CD14-positive monocyte (primary cell): ENCODE measurements at regions not wholly inside any gene's neighbourhood (a gene's known extent, or its start where the extent isn't known, plus 50 kb on each side); places are given as distances from the start of the nearest gene placed in this dataset.
"Not testable (repeated sequence)": the region's sequence is repeated elsewhere in the genome, so short reads cannot be mapped to it uniquely, and the experiment has no call there.

Experiments
- DNase-seq, 3 donors: peaks; one replicate each; pipeline ENCODE4 v3.0.0-alpha.2; 2011 to 2022
- H2AFZ ChIP-seq: 2 replicates; pipeline ENCODE4 v1.6.0; 2012; ENCODE audit warnings: mild to moderate bottlenecking, low read depth, low read length, inconsistent platforms; ENCODE audit not compliant: insufficient read depth, poor library complexity, severe bottlenecking
- H3K27ac ChIP-seq, 2 donors: 1 replicate in 1 of 2; 2 replicates in 1 of 2; pipeline ENCODE4 v1.5.1; 2012 to 2013; ENCODE audit warnings: low read length in 2 of 2, control low read depth in 1 of 2, inconsistent platforms in 1 of 2, low read depth in 1 of 2, mild to moderate bottlenecking in 1 of 2
- H3K27me3 ChIP-seq, 2 donors: one replicate each; pipeline versions ENCODE4 v1.6.0 to v1.6.1; 2011 to 2013; ENCODE audit warnings: low read length in 2 of 2; ENCODE audit not compliant: control insufficient read depth in 2 of 2, insufficient read depth in 2 of 2
- H3K36me3 ChIP-seq, 2 donors: replicated peaks in 1 of 2; 1 replicate in 1 of 2; 2 replicates in 1 of 2; pipeline versions ENCODE4 v1.5.1 to v1.6.1; 2012 to 2013; ENCODE audit warnings: low read length in 2 of 2, control low read depth in 1 of 2, inconsistent platforms in 1 of 2, mild to moderate bottlenecking in 1 of 2; ENCODE audit not compliant: insufficient read depth in 2 of 2, control insufficient read depth in 1 of 2
- H3K4me1 ChIP-seq, 2 donors: 1 replicate in 1 of 2; 2 replicates in 1 of 2; pipeline versions ENCODE4 v1.5.1 to v1.6.1; 2012 to 2013; ENCODE audit warnings: low read length in 2 of 2, control low read depth in 1 of 2, inconsistent platforms in 1 of 2, mild to moderate bottlenecking in 1 of 2, moderate library complexity in 1 of 2; ENCODE audit not compliant: insufficient read depth in 2 of 2, control insufficient read depth in 1 of 2
- H3K4me2 ChIP-seq: replicated peaks from 2 replicates; pipeline ENCODE3; 2012; ENCODE audit warnings: low read length, moderate library complexity, mild to moderate bottlenecking; ENCODE audit not compliant: poor library complexity, severe bottlenecking; ENCODE audit errors: extremely low read depth
- H3K4me3 ChIP-seq, 3 experiments: fragments of 200-600 bp in 1 of 3; sonication (generic) in 1 of 3; replicated peaks in 1 of 3; 1 replicate in 2 of 3; 2 replicates in 1 of 3; pipeline ENCODE4 v1.5.1; 2011 to 2013; ENCODE audit warnings: low read length in 3 of 3, mild to moderate bottlenecking in 3 of 3, control low read depth in 2 of 3, low read depth in 2 of 3, inconsistent platforms in 1 of 3, moderate library complexity in 1 of 3
- H3K79me2 ChIP-seq: 2 replicates; pipeline ENCODE4 v1.6.0; 2012; ENCODE audit warnings: mild to moderate bottlenecking, control low read depth, inconsistent platforms, low read length, moderate library complexity; ENCODE audit not compliant: insufficient read depth
- H3K9ac ChIP-seq: 2 replicates; pipeline ENCODE4 v1.6.0; 2017; ENCODE audit warnings: low read length, mild to moderate bottlenecking; ENCODE audit not compliant: insufficient read depth, poor library complexity, severe bottlenecking
- H3K9me3 ChIP-seq, 2 donors: replicated peaks in 1 of 2; 1 replicate in 1 of 2; 2 replicates in 1 of 2; pipeline versions ENCODE4 v1.5.1 to v1.6.1; 2012 to 2013; ENCODE audit warnings: low read length in 2 of 2, control low read depth in 1 of 2; ENCODE audit not compliant: control insufficient read depth in 1 of 2, insufficient read depth in 1 of 2
- H4K20me1 ChIP-seq: 2 replicates; pipeline ENCODE4 v1.6.0; 2012; ENCODE audit warnings: mild to moderate bottlenecking, low read length, control low read depth, moderate library complexity; ENCODE audit not compliant: insufficient read depth
- H3K27ac Mint-ChIP-seq, 7 donors: one replicate each; pipeline ENCODE4 v1.8.0; 2020; ENCODE audit warnings: mild to moderate bottlenecking in 7 of 7, mixed read lengths in 7 of 7, moderate library complexity in 6 of 7, inconsistent platforms in 2 of 7
- H3K27me3 Mint-ChIP-seq, 3 donors: one replicate each; pipeline ENCODE4 v1.8.0; 2021 to 2022; ENCODE audit warnings: low read depth in 3 of 3, mild to moderate bottlenecking in 3 of 3, mixed read lengths in 3 of 3, moderate library complexity in 3 of 3, inconsistent platforms in 1 of 3
- H3K36me3 Mint-ChIP-seq, 2 donors: one replicate each; pipeline ENCODE4 v1.8.0; 2020; ENCODE audit warnings: mixed read lengths in 2 of 2, inconsistent platforms in 1 of 2, mild to moderate bottlenecking in 1 of 2
- H3K4me1 Mint-ChIP-seq: one replicate; pipeline ENCODE4 v1.8.0; 2020; ENCODE audit warnings: mild to moderate bottlenecking, mixed read lengths
- H3K4me3 Mint-ChIP-seq, 2 donors: one replicate each; pipeline ENCODE4 v1.8.0; 2020; ENCODE audit warnings: mild to moderate bottlenecking in 2 of 2, mixed read lengths in 2 of 2, moderate library complexity in 1 of 2
- H3K9me3 Mint-ChIP-seq, 7 donors: one replicate each; pipeline ENCODE4 v1.8.0; 2020 to 2022; ENCODE audit warnings: mixed read lengths in 7 of 7, mild to moderate bottlenecking in 6 of 7, moderate library complexity in 6 of 7, inconsistent platforms in 2 of 7
- CTCF ChIP-seq: fragments of 200-600 bp; IDR thresholded peaks from one replicate; pipeline ENCODE4 v1.8.0; 2022; ENCODE audit warnings: antibody characterized with exemption, mild to moderate bottlenecking
- WGBS: methylation state at CpG from one replicate; pipeline ENCODE4 v1.1.5; 2013; ENCODE audit warnings: missing lambda C conversion rate; ENCODE audit not compliant: insufficient coverage; 5-methylcytosine and 5-hydroxymethylcytosine counted together
- intact Hi-C, 2 donors: fragments of 100-400 bp; cut with micrococcal nuclease; formaldehyde crosslinking; loops; one replicate each; pipeline versions ENCODE4 v1.15.0 to v1.15.1; 2023

- DNase-seq, result no peak
- Histone ChIP-seq H3K27me3 (no peaks in the 10 kb centered on the region), H3K27ac (no peak overlapping the region), H2AFZ (no peak overlapping the region), H3K36me3 (no peaks in the 10 kb centered on the region), H3K79me2 (no peaks in the 10 kb centered on the region), H3K4me3 (no peak overlapping the region), H4K20me1 (no peaks in the 10 kb centered on the region), H3K4me2 (no peak overlapping the region), H3K9ac (no peak overlapping the region), H3K9me3 (peaks cover 2 to 13% of the 10 kb centered on the region in 2 donors), H3K4me1 (no peaks in the 10 kb centered on the region)
- intact Hi-C loops, result no loop called here
- no peak overlapping the region for H3K4me3 Mint-ChIP-seq
- H3K4me1 Mint-ChIP-seq, result no peaks in the 10 kb centered on the region
- no peak for TF ChIP-seq CTCF
- no peaks in the 10 kb centered on the region for H3K27me3 Mint-ChIP-seq
- no peaks in the 10 kb centered on the region for H3K36me3 Mint-ChIP-seq
- peak overlapping the region in 1 of 7 donors; percentile 6 for H3K27ac Mint-ChIP-seq
- H3K9me3 Mint-ChIP-seq, result peaks cover 9 to 18% (median 14%) of the 10 kb centered on the region in 7 donors
- no CpG with 5 or more reads among the region's 2 CpGs for WGBS
Observed at GRCh38 chr21:19540287-19540686, 1136.7 kb upstream of the TMPRSS15 start.

DNA sequence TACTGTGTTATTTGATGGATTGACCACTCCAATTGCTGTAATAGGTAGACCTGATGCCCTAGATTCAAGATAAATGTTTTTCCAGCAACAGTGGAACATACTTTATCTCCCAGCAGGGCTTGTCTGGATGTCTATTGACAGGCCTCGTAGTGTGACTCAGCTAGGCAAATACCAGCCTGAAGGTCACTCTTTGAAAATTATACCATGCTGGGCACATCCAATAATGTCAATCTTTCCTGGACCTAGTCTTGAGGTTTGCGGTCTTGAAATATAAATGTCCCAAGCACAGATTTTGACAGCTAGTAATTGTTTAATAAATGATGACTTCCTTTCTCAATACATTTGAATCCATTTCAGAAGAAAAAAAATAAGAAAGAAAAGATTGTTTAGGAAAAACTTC, 1138.0 kb upstream of the TMPRSS15 start:
- Mint-ChIP-seq H3K27me3 (no peaks in the 10 kb centered on the region), H3K4me1 (no peaks in the 10 kb centered on the region), H3K9me3 (peaks cover 11 to 24% (median 14%) of the 10 kb centered on the region in 7 donors), H3K36me3 (no peaks in the 10 kb centered on the region), H3K27ac (no peak overlapping the region), H3K4me3 (no peak overlapping the region)
- Histone ChIP-seq H3K79me2 (no peaks in the 10 kb centered on the region), H4K20me1 (no peaks in the 10 kb centered on the region), H3K36me3 (no peaks in the 10 kb centered on the region), H2AFZ (no peak overlapping the region), H3K9ac (no peak overlapping the region), H3K4me2 (no peak overlapping the region), H3K9me3 (peaks cover 2 to 22% of the 10 kb centered on the region in 2 donors), H3K4me1 (no peaks in the 10 kb centered on the region), H3K27ac (no peak overlapping the region), H3K27me3 (no peaks in the 10 kb centered on the region), H3K4me3 (no peak overlapping the region)
- TF ChIP-seq CTCF, result no peak
- intact Hi-C loops, result no loop called here
- 100% methylated on average over 1 of the region's 2 CpGs for WGBS
- no peak for DNase-seq

- DNase-seq, H3K36me3 ChIP-seq, H3K4me3 Mint-ChIP-seq, H3K27me3 ChIP-seq, H3K9ac ChIP-seq, H3K4me1 ChIP-seq, H3K4me3 ChIP-seq, H3K27ac ChIP-seq, H3K79me2 ChIP-seq, H4K20me1 ChIP-seq, H2AFZ ChIP-seq, H3K27ac Mint-ChIP-seq, intact Hi-C loops, H3K4me2 ChIP-seq, H3K27me3 Mint-ChIP-seq, H3K36me3 Mint-ChIP-seq, H3K4me1 Mint-ChIP-seq: not testable (repeated sequence)
- 100% methylated on average over 1 of the region's 4 CpGs for WGBS
- H3K9me3 ChIP-seq, result peaks cover 2 to 24% of the 10 kb centered on the region in 2 donors
- H3K9me3 Mint-ChIP-seq, result peaks cover 14 to 26% (median 17%) of the 10 kb centered on the region in 7 donors
Observed at GRCh38 chr21:19544493-19544892, 1140.9 kb upstream of the TMPRSS15 start.
